Peyer's patch (tissue), 4 donors: ENCODE measurements at regions not wholly inside any gene's neighbourhood (a gene's known extent, or its start where the extent isn't known, plus 50 kb on each side); places are given as distances from the start of the nearest gene placed in this dataset.

Experiments used
- POLR2A ChIP-seq, 2 donors: fragments of 450-650 bp; IDR thresholded peaks; one replicate each; pipeline ENCODE4 v1.5.1; 2017; ENCODE audit warnings: antibody characterized with exemption in 2 of 2, mild to moderate bottlenecking in 2 of 2, moderate library complexity in 2 of 2
- TF ChIP-seq, protein P1 (sequence below), 6 experiments: fragments of 450-650 bp in 4 of 6; fragments of 200-600 bp in 2 of 6; sonication (generic) in 1 of 6; IDR thresholded peaks; one replicate each; pipeline ENCODE4 v1.5.1; 2017 to 2019; ENCODE audit warnings: antibody characterized with exemption in 6 of 6, mild to moderate bottlenecking in 3 of 6, moderate library complexity in 1 of 6

- TF ChIP-seq, protein P1, sequence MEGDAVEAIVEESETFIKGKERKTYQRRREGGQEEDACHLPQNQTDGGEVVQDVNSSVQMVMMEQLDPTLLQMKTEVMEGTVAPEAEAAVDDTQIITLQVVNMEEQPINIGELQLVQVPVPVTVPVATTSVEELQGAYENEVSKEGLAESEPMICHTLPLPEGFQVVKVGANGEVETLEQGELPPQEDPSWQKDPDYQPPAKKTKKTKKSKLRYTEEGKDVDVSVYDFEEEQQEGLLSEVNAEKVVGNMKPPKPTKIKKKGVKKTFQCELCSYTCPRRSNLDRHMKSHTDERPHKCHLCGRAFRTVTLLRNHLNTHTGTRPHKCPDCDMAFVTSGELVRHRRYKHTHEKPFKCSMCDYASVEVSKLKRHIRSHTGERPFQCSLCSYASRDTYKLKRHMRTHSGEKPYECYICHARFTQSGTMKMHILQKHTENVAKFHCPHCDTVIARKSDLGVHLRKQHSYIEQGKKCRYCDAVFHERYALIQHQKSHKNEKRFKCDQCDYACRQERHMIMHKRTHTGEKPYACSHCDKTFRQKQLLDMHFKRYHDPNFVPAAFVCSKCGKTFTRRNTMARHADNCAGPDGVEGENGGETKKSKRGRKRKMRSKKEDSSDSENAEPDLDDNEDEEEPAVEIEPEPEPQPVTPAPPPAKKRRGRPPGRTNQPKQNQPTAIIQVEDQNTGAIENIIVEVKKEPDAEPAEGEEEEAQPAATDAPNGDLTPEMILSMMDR (IDR thresholded peaks at IDR 0.05), result no peak
- no peak for TF ChIP-seq POLR2A (IDR thresholded peaks at IDR 0.05)
Measured at GRCh38 chr7:34208878-34209621, 303.7 kb downstream of the BMPER start.
